ENCODE measurements at regions not wholly inside any gene's neighbourhood (a gene's known extent, or its start where the extent isn't known, plus 50 kb on each side); places are given as distances from the start of the nearest gene placed in this dataset.

DNA sequence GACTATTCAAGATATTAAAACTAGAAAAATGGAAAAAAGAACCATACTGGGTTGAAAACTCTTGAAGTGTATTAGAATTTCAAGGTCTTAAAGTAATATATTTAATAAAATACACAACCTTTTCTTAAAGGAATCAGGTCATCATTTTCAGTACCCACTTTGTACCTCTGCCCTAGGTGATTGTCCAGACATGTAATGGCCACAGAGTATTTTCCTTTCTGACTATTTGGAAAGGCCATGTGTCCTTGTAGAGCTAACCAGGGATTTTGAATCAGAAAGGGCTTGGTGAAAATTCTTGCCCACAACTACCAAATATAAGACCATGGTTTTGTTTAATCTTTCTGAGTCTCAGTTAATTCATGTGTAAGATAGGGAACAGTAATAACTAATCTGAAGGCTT is 91.4 kb upstream of the MLIP start:
- Histone ChIP-seq H2AFZ (ENCODE audit: low read depth, low read length, poor library complexity, severe bottlenecking) (no peak overlapping the region), H3K27ac (ENCODE audit: low read depth, low read length) (no peak overlapping the region), H3K4me1 (ENCODE audit: control insufficient read depth in 1 of 2, insufficient read depth in 2 of 2, low read length in 2 of 2) (no peaks in the 10 kb centered on the region), H3K36me3 (ENCODE audit: control insufficient read depth in 1 of 2, insufficient read depth in 2 of 2, low read length in 2 of 2) (no peaks in the 10 kb centered on the region), H3K4me3 (replicated peaks in 1 of 2; ENCODE audit: low read depth in 1 of 2, low read length in 2 of 2) (no peak overlapping the region), H3K4me2 (ENCODE audit: low read length) (no peak overlapping the region), H4K20me1 (ENCODE audit: insufficient read depth) (no peaks in the 10 kb centered on the region), H3K9ac (ENCODE audit: low read length) (no peak overlapping the region), H3K9me2 (ENCODE audit: insufficient read depth) (no peaks in the 10 kb centered on the region), H3K9me3 (ENCODE audit: control insufficient read depth in 1 of 2, insufficient read depth in 1 of 2, low read depth in 1 of 2, low read length in 2 of 2) (no peaks in the 10 kb centered on the region), H3K27me3 (ENCODE audit: insufficient read depth, low read length) (no peaks in the 10 kb centered on the region), H3K79me2 (ENCODE audit: insufficient read depth, low read length) (no peaks in the 10 kb centered on the region)
- BruUV-seq (replicated peaks): no TSS peak
- RAD21 ChIA-PET (ENCODE audit: low non-redundant PET in 1 of 2, low total read pairs in 2 of 2, uncharacterized antibody in 2 of 2, unreplicated experiment in 2 of 2): no interaction called here
- TF ChIP-seq CEBPB (IDR thresholded peaks at IDR 0.05; ENCODE audit: low read depth) (no peak), ELF1 (IDR thresholded peaks at IDR 0.05; ENCODE audit: borderline replicate concordance, low read depth) (no peak), SP1 (IDR thresholded peaks at IDR 0.05; ENCODE audit: low read depth) (no peak), YY1 (IDR thresholded peaks at IDR 0.05; ENCODE audit: extremely low read depth, insufficient replicate concordance, low read depth, low read length) (no peak), TCF7L2 (IDR thresholded peaks at IDR 0.05; ENCODE audit: borderline replicate concordance, extremely low read depth, insufficient read depth, insufficient read length) (no peak), SRF (IDR thresholded peaks at IDR 0.05; ENCODE audit: low read depth) (no peak), EZH2phosphoT487 (IDR thresholded peaks at IDR 0.05; ENCODE audit: borderline replicate concordance) (no peak), ZNF274 (IDR thresholded peaks at IDR 0.05; ENCODE audit: low read depth, low read length) (no peak)
- TF ChIP-seq, protein P1, sequence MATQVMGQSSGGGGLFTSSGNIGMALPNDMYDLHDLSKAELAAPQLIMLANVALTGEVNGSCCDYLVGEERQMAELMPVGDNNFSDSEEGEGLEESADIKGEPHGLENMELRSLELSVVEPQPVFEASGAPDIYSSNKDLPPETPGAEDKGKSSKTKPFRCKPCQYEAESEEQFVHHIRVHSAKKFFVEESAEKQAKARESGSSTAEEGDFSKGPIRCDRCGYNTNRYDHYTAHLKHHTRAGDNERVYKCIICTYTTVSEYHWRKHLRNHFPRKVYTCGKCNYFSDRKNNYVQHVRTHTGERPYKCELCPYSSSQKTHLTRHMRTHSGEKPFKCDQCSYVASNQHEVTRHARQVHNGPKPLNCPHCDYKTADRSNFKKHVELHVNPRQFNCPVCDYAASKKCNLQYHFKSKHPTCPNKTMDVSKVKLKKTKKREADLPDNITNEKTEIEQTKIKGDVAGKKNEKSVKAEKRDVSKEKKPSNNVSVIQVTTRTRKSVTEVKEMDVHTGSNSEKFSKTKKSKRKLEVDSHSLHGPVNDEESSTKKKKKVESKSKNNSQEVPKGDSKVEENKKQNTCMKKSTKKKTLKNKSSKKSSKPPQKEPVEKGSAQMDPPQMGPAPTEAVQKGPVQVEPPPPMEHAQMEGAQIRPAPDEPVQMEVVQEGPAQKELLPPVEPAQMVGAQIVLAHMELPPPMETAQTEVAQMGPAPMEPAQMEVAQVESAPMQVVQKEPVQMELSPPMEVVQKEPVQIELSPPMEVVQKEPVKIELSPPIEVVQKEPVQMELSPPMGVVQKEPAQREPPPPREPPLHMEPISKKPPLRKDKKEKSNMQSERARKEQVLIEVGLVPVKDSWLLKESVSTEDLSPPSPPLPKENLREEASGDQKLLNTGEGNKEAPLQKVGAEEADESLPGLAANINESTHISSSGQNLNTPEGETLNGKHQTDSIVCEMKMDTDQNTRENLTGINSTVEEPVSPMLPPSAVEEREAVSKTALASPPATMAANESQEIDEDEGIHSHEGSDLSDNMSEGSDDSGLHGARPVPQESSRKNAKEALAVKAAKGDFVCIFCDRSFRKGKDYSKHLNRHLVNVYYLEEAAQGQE (IDR thresholded peaks at IDR 0.05; ENCODE audit: low read depth): no peak
- TF ChIP-seq, protein P2, sequence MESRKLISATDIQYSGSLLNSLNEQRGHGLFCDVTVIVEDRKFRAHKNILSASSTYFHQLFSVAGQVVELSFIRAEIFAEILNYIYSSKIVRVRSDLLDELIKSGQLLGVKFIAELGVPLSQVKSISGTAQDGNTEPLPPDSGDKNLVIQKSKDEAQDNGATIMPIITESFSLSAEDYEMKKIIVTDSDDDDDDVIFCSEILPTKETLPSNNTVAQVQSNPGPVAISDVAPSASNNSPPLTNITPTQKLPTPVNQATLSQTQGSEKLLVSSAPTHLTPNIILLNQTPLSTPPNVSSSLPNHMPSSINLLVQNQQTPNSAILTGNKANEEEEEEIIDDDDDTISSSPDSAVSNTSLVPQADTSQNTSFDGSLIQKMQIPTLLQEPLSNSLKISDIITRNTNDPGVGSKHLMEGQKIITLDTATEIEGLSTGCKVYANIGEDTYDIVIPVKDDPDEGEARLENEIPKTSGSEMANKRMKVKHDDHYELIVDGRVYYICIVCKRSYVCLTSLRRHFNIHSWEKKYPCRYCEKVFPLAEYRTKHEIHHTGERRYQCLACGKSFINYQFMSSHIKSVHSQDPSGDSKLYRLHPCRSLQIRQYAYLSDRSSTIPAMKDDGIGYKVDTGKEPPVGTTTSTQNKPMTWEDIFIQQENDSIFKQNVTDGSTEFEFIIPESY (IDR thresholded peaks at IDR 0.05; ENCODE audit: extremely low read depth, insufficient replicate concordance, low read length): no peak
- DNase-seq (ENCODE audit: low read depth, low spot score): no peak
- intact Hi-C loops (cut with micrococcal nuclease): no loop called here
- no peak for ATAC-seq
- POLR2A ChIA-PET: no interaction called here
- CTCF ChIA-PET: no interaction called here
